Endothelial cell of umbilical vein (primary cell): ENCODE measurements at regions not wholly inside any gene's neighbourhood (a gene's known extent, or its start where the extent isn't known, plus 50 kb on each side); places are given as distances from the start of the nearest gene placed in this dataset.

Source experiments
- BruUV-seq: library from RNA; stranded (reverse); fragments of 400-500 nt; replicated peaks from 2 replicates; lab custom pipeline; 2021; lab: Mats Ljungman, UMichigan
- CTCF ChIA-PET: fragments of 300-600, 350-600 bp; sonication (Branson Sonifier 250); formaldehyde crosslinking; loops from one replicate; lab custom pipeline; 2021; ENCODE audit warnings: antibody characterized with exemption, inconsistent platforms; lab: Charles Lee
- POLR2A ChIA-PET: fragments of 300-600, 350-600 bp; sonication (Branson Sonifier 250); formaldehyde crosslinking; loops from one replicate; lab custom pipeline; 2021; ENCODE audit warnings: antibody characterized with exemption, inconsistent platforms; lab: Charles Lee
- DNase-seq: peaks from one replicate; pipeline ENCODE4 v3.0.0-alpha.2; 2011; ENCODE audit warnings: low read depth, low spot score
- FAIRE-seq: peaks from 2 replicates; lab custom pipeline; 2011; peaks lifted over from hg19 to GRCh38; lab: Jason Lieb, UNC
- H2AFZ ChIP-seq: 2 replicates; pipeline ENCODE4 v1.6.0; 2012; ENCODE audit warnings: low read depth, low read length, control low read depth, inconsistent platforms
- H3K27ac ChIP-seq: 2 replicates; pipeline ENCODE4 v1.5.1; 2011; ENCODE audit warnings: low read depth, mild to moderate bottlenecking, control low read depth, low read length, moderate library complexity; ENCODE audit not compliant: insufficient read depth
- H3K27me3 ChIP-seq, 2 experiments: 2 replicates each; pipeline versions ENCODE4 v1.6.0 to v1.6.1; 2011; ENCODE audit warnings: low read length in 2 of 2, mixed read lengths in 1 of 2; ENCODE audit not compliant: control insufficient read depth in 2 of 2, insufficient read depth in 2 of 2
- H3K36me3 ChIP-seq, 2 experiments: 2 replicates in 1 of 2; 3 replicates in 1 of 2; pipeline ENCODE4 v1.5.1; 2011; ENCODE audit warnings: low read length in 2 of 2, mild to moderate bottlenecking in 1 of 2, moderate library complexity in 1 of 2; ENCODE audit not compliant: control insufficient read depth in 2 of 2, insufficient read depth in 2 of 2; ENCODE audit errors: extremely low read depth in 1 of 2
- H3K4me1 ChIP-seq: 3 replicates; pipeline ENCODE4 v1.5.1; 2011; ENCODE audit warnings: mild to moderate bottlenecking, low read length; ENCODE audit not compliant: control insufficient read depth, insufficient read depth; ENCODE audit errors: extremely low read depth
- H3K4me2 ChIP-seq: 2 replicates; pipeline ENCODE4 v1.6.1; 2011; ENCODE audit warnings: low read length, control low read depth, mixed read lengths; ENCODE audit not compliant: insufficient read depth
- H3K4me3 ChIP-seq, 3 experiments: fragments of 200-600 bp in 1 of 3; sonication (generic), shearing (Covaris generic) in 1 of 3; replicated peaks in 1 of 3; 2 replicates each; pipeline ENCODE4 v1.5.1; 2011 to 2016; ENCODE audit warnings: control low read depth in 3 of 3, low read length in 3 of 3, mild to moderate bottlenecking in 2 of 3, inconsistent platforms in 1 of 3, low read depth in 1 of 3, moderate library complexity in 1 of 3; ENCODE audit not compliant: insufficient read depth in 1 of 3
- H3K79me2 ChIP-seq: 2 replicates; pipeline ENCODE4 v1.6.0; 2012; ENCODE audit warnings: low read length, inconsistent platforms; ENCODE audit not compliant: control insufficient read depth, insufficient read depth
- H3K9ac ChIP-seq: replicated peaks from 2 replicates; pipeline ENCODE3; 2011; ENCODE audit warnings: low read length, control low read depth; ENCODE audit not compliant: insufficient read depth; ENCODE audit errors: extremely low read depth
- H3K9me1 ChIP-seq: replicated peaks from 3 replicates; pipeline ENCODE4 v1.6.0; 2011; ENCODE audit warnings: mild to moderate bottlenecking, low read length; ENCODE audit not compliant: control insufficient read depth, insufficient read depth; ENCODE audit errors: extremely low read depth
- H3K9me3 ChIP-seq: replicated peaks from 2 replicates; pipeline ENCODE4 v1.5.1; 2012; ENCODE audit warnings: low read length, inconsistent platforms; ENCODE audit not compliant: control insufficient read depth, insufficient read depth
- H4K20me1 ChIP-seq: replicated peaks from 2 replicates; pipeline ENCODE3; 2011; ENCODE audit warnings: mild to moderate bottlenecking, low read length; ENCODE audit not compliant: control insufficient read depth, insufficient read depth; ENCODE audit errors: extremely low read depth
- EZH2 ChIP-seq: IDR thresholded peaks from 2 replicates; pipeline ENCODE4 v1.6.1; 2012; ENCODE audit warnings: borderline replicate concordance, low read depth, mild to moderate bottlenecking, moderate library complexity, low read length, inconsistent platforms; ENCODE audit not compliant: severe bottlenecking
- FOS ChIP-seq: IDR thresholded peaks from 2 replicates; pipeline ENCODE4 v1.6.1; 2011; ENCODE audit warnings: mild to moderate bottlenecking, low read length, moderate library complexity, borderline replicate concordance; ENCODE audit not compliant: insufficient read depth
- GATA2 ChIP-seq: IDR thresholded peaks from 2 replicates; pipeline ENCODE4 v1.7.0; 2011; ENCODE audit warnings: low read depth, mild to moderate bottlenecking, moderate library complexity, mixed read lengths, low read length; ENCODE audit not compliant: insufficient read length, insufficient read depth
- JUN ChIP-seq: IDR thresholded peaks from 2 replicates; pipeline ENCODE4 v1.6.1; 2011; ENCODE audit warnings: borderline replicate concordance, low read depth; ENCODE audit not compliant: insufficient read length, insufficient read depth
- MYC ChIP-seq: IDR thresholded peaks from one replicate; pipeline ENCODE4 v1.6.1; 2011; ENCODE audit warnings: mild to moderate bottlenecking, low read depth, low read length
- POLR2A ChIP-seq: IDR thresholded peaks from 2 replicates; pipeline ENCODE4 v1.6.1; 2012; ENCODE audit warnings: low read depth, mild to moderate bottlenecking, control low read depth, low read length
- POLR2AphosphoS5 ChIP-seq: IDR thresholded peaks from 2 replicates; pipeline ENCODE4 v1.6.1; 2012; ENCODE audit warnings: low read depth, mild to moderate bottlenecking, control low read depth, low read length, moderate library complexity; ENCODE audit not compliant: insufficient read depth
- dilution Hi-C: fragments of 300-500 bp; cut with MboI; formaldehyde crosslinking; loops from one replicate; pipeline ENCODE4 v1.15.0; 2019; ENCODE audit warnings: low sequenced_read_pairs; ENCODE audit not compliant: extremely low pct_ligation_motif_present
- intact Hi-C: fragments of 100-400 bp; cut with micrococcal nuclease; formaldehyde crosslinking; loops from one replicate; pipeline ENCODE4 v1.10.0; 2022
- TF ChIP-seq, protein P1 (sequence below): IDR thresholded peaks from 2 replicates; pipeline ENCODE4 v1.6.1; 2011; ENCODE audit not compliant: insufficient read depth, insufficient read length
- TF ChIP-seq, protein P2 (sequence below), 2 donors: IDR thresholded peaks; 1 replicate in 1 of 2; 2 replicates in 1 of 2; pipeline ENCODE4 v1.5.1; 2011; ENCODE audit warnings: low read length in 2 of 2, mild to moderate bottlenecking in 2 of 2, moderate library complexity in 2 of 2, control low read depth in 1 of 2, inconsistent platforms in 1 of 2, low read depth in 1 of 2; ENCODE audit not compliant: insufficient read depth in 1 of 2; ENCODE audit errors: extremely low read depth in 1 of 2

DNA sequence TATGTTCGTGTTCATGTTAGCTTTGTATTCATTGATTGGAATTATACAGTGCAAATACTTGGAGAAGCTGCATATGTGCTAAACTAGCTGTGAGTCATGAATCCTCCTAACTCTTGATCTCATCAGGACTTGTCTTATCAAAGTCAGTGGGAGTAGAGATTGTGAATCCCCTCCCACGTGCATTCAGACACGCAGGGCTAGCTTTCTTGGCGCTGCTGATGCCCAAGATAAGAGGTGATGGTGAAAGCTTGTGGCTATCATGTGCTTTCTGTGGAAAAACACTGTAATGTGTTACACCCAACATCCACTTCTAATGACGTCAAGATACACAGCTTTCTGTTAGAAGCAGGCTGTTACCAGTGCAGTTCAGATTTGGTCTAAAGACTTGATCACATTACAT is 348.7 kb upstream of the HAND2 start:
- Histone ChIP-seq H3K4me3 (no peak overlapping the region), H3K9me1 (no peaks in the 10 kb centered on the region), H3K36me3 (no peaks in the 10 kb centered on the region), H2AFZ (no peak overlapping the region), H3K4me1 (no peaks in the 10 kb centered on the region), H3K27ac (no peak overlapping the region), H3K27me3 (no peaks in the 10 kb centered on the region), H3K9me3 (no peaks in the 10 kb centered on the region), H3K9ac (no peak overlapping the region), H4K20me1 (no peaks in the 10 kb centered on the region), H3K79me2 (no peaks in the 10 kb centered on the region), H3K4me2 (no peak overlapping the region)
- no peak for TF ChIP-seq POLR2AphosphoS5
- no peak for TF ChIP-seq EZH2
- TF ChIP-seq GATA2: no peak
- TF ChIP-seq, protein P1, sequence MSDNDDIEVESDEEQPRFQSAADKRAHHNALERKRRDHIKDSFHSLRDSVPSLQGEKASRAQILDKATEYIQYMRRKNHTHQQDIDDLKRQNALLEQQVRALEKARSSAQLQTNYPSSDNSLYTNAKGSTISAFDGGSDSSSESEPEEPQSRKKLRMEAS: no peak
- TF ChIP-seq FOS: no peak
- TF ChIP-seq JUN: no peak
- TF ChIP-seq, protein P2, sequence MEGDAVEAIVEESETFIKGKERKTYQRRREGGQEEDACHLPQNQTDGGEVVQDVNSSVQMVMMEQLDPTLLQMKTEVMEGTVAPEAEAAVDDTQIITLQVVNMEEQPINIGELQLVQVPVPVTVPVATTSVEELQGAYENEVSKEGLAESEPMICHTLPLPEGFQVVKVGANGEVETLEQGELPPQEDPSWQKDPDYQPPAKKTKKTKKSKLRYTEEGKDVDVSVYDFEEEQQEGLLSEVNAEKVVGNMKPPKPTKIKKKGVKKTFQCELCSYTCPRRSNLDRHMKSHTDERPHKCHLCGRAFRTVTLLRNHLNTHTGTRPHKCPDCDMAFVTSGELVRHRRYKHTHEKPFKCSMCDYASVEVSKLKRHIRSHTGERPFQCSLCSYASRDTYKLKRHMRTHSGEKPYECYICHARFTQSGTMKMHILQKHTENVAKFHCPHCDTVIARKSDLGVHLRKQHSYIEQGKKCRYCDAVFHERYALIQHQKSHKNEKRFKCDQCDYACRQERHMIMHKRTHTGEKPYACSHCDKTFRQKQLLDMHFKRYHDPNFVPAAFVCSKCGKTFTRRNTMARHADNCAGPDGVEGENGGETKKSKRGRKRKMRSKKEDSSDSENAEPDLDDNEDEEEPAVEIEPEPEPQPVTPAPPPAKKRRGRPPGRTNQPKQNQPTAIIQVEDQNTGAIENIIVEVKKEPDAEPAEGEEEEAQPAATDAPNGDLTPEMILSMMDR (IDR thresholded peaks at IDR 0.05; ENCODE audit: extremely low read depth in 1 of 2, insufficient read depth in 1 of 2, low read depth in 1 of 2, low read length in 2 of 2): no peak
- TF ChIP-seq POLR2A: no peak
- no peak for TF ChIP-seq MYC
- DNase-seq: no peak
- POLR2A ChIA-PET: no interaction called here
- CTCF ChIA-PET: no interaction called here
- FAIRE-seq: no peak
- dilution Hi-C loops: no loop called here
- no TSS peak for BruUV-seq
- intact Hi-C loops: no loop called here
